ENCODE measurements at regions not wholly inside any gene's neighbourhood (a gene's known extent, or its start where the extent isn't known, plus 50 kb on each side); places are given as distances from the start of the nearest gene placed in this dataset.

GRCh38 chr5:98065261-98065909 is 708.1 kb upstream of the RGMB start:
- no peaks in the 10 kb centered on the region for H3K9me3 ChIP-seq (ENCODE audit: control insufficient read depth in 4 of 4, low read length in 3 of 4)
- no peaks in the 10 kb centered on the region for H3K4me1 ChIP-seq (ENCODE audit: control insufficient read depth in 4 of 4, insufficient read depth in 4 of 4, low read length in 3 of 4)
- no peak overlapping the region for H3K27ac ChIP-seq (ENCODE audit: low read depth in 1 of 2, low read length in 2 of 2)
- no peaks in the 10 kb centered on the region for H3K36me3 ChIP-seq (ENCODE audit: control insufficient read depth in 4 of 4, insufficient read depth in 3 of 4, low read depth in 1 of 4, low read length in 3 of 4)
- H3K9ac ChIP-seq (ENCODE audit: low read depth in 1 of 2, low read length in 2 of 2): no peak overlapping the region
- H3K4me3 ChIP-seq (ENCODE audit: low read depth in 1 of 3, low read length in 3 of 3): no peak overlapping the region
- 63% methylated on average over 1 of the region's 1 CpG for WGBS
- TF ChIP-seq, protein P1, sequence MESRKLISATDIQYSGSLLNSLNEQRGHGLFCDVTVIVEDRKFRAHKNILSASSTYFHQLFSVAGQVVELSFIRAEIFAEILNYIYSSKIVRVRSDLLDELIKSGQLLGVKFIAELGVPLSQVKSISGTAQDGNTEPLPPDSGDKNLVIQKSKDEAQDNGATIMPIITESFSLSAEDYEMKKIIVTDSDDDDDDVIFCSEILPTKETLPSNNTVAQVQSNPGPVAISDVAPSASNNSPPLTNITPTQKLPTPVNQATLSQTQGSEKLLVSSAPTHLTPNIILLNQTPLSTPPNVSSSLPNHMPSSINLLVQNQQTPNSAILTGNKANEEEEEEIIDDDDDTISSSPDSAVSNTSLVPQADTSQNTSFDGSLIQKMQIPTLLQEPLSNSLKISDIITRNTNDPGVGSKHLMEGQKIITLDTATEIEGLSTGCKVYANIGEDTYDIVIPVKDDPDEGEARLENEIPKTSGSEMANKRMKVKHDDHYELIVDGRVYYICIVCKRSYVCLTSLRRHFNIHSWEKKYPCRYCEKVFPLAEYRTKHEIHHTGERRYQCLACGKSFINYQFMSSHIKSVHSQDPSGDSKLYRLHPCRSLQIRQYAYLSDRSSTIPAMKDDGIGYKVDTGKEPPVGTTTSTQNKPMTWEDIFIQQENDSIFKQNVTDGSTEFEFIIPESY (IDR thresholded peaks at IDR 0.05): no peak
- TF ChIP-seq ATF3 (IDR thresholded peaks at IDR 0.05) (no peak), SP1 (IDR thresholded peaks at IDR 0.05) (no peak), FOXA1 (IDR thresholded peaks at IDR 0.05) (no peak), YY1 (IDR thresholded peaks at IDR 0.05) (no peak), HNF4A (conservative IDR thresholded peaks at IDR 0.05) (no peak), RXRA (IDR thresholded peaks at IDR 0.05) (no peak), TAF1 (conservative IDR thresholded peaks at IDR 0.05) (no peak), EGR1 (IDR thresholded peaks at IDR 0.05; ENCODE audit: low read depth in 2 of 2) (no peak), RAD21 (IDR thresholded peaks at IDR 0.05) (no peak), HNF4G (IDR thresholded peaks at IDR 0.05) (no peak), FOXA2 (IDR thresholded peaks at IDR 0.05) (no peak), GABPA (IDR thresholded peaks at IDR 0.05 in 1 of 2, conservative IDR thresholded peaks at IDR 0.05 in 1 of 2) (no peak), NR2F2 (IDR thresholded peaks at IDR 0.05) (no peak), CTCF (IDR thresholded peaks at IDR 0.05; ENCODE audit: low read depth, low read length, missing input control) (no peak)
- TF ChIP-seq, protein P2, sequence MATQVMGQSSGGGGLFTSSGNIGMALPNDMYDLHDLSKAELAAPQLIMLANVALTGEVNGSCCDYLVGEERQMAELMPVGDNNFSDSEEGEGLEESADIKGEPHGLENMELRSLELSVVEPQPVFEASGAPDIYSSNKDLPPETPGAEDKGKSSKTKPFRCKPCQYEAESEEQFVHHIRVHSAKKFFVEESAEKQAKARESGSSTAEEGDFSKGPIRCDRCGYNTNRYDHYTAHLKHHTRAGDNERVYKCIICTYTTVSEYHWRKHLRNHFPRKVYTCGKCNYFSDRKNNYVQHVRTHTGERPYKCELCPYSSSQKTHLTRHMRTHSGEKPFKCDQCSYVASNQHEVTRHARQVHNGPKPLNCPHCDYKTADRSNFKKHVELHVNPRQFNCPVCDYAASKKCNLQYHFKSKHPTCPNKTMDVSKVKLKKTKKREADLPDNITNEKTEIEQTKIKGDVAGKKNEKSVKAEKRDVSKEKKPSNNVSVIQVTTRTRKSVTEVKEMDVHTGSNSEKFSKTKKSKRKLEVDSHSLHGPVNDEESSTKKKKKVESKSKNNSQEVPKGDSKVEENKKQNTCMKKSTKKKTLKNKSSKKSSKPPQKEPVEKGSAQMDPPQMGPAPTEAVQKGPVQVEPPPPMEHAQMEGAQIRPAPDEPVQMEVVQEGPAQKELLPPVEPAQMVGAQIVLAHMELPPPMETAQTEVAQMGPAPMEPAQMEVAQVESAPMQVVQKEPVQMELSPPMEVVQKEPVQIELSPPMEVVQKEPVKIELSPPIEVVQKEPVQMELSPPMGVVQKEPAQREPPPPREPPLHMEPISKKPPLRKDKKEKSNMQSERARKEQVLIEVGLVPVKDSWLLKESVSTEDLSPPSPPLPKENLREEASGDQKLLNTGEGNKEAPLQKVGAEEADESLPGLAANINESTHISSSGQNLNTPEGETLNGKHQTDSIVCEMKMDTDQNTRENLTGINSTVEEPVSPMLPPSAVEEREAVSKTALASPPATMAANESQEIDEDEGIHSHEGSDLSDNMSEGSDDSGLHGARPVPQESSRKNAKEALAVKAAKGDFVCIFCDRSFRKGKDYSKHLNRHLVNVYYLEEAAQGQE (IDR thresholded peaks at IDR 0.05): no peak
- H3K27me3 ChIP-seq (ENCODE audit: control insufficient read depth in 4 of 4, insufficient read depth in 4 of 4, low read length in 3 of 4): no peaks in the 10 kb centered on the region
- DNase-seq (ENCODE audit: low spot score): no peak

DNA sequence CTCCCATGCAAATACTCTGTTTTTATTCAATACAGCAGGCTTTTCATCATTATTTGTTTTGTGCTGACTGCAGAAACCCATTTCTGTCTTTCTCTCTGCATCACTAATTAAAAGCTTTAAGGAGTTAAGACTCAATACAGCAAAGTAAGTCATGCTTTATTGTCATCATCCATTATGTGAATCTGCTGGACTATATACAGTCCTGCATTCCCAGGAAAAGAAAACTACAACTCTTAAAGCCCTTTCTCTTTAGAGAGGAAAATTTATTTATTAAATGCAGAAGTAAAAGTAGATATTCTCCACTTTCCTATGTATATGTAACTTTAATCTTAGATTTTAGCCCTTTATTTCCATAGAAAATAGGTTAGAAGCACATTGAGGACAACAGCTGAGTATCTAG is 706.6 kb upstream of the RGMB start:
- no peak for DNase-seq (ENCODE audit: low spot score)
- no peaks in the 10 kb centered on the region for H3K36me3 ChIP-seq (ENCODE audit: control insufficient read depth in 4 of 4, insufficient read depth in 3 of 4, low read depth in 1 of 4, low read length in 3 of 4)
- H3K27ac ChIP-seq (ENCODE audit: low read depth in 1 of 2, low read length in 2 of 2): no peak overlapping the region
- H3K9me3 ChIP-seq (ENCODE audit: control insufficient read depth in 4 of 4, low read length in 3 of 4): no peaks in the 10 kb centered on the region
- H3K9ac ChIP-seq (ENCODE audit: low read depth in 1 of 2, low read length in 2 of 2): no peak overlapping the region
- no peak overlapping the region for H3K4me3 ChIP-seq (ENCODE audit: low read depth in 1 of 3, low read length in 3 of 3)
- no peaks in the 10 kb centered on the region for H3K27me3 ChIP-seq (ENCODE audit: control insufficient read depth in 4 of 4, insufficient read depth in 4 of 4, low read length in 3 of 4)
- H3K4me1 ChIP-seq (ENCODE audit: control insufficient read depth in 4 of 4, insufficient read depth in 4 of 4, low read length in 3 of 4): no peaks in the 10 kb centered on the region
- TF ChIP-seq ATF3 (IDR thresholded peaks at IDR 0.05) (no peak), NR2F2 (IDR thresholded peaks at IDR 0.05) (no peak), RXRA (IDR thresholded peaks at IDR 0.05) (no peak), GABPA (IDR thresholded peaks at IDR 0.05 in 1 of 2, conservative IDR thresholded peaks at IDR 0.05 in 1 of 2) (no peak), EGR1 (IDR thresholded peaks at IDR 0.05; ENCODE audit: low read depth in 2 of 2) (no peak), SP1 (IDR thresholded peaks at IDR 0.05) (no peak), YY1 (IDR thresholded peaks at IDR 0.05) (no peak), RAD21 (IDR thresholded peaks at IDR 0.05) (no peak)
- TF ChIP-seq, protein P1 (IDR thresholded peaks at IDR 0.05): no peak
- TF ChIP-seq, protein P2 (IDR thresholded peaks at IDR 0.05): no peak

All from liver (tissue), 8 donors.